ENCODE measurements at regions not wholly inside any gene's neighbourhood (a gene's known extent, or its start where the extent isn't known, plus 50 kb on each side); places are given as distances from the start of the nearest gene placed in this dataset.

DNA sequence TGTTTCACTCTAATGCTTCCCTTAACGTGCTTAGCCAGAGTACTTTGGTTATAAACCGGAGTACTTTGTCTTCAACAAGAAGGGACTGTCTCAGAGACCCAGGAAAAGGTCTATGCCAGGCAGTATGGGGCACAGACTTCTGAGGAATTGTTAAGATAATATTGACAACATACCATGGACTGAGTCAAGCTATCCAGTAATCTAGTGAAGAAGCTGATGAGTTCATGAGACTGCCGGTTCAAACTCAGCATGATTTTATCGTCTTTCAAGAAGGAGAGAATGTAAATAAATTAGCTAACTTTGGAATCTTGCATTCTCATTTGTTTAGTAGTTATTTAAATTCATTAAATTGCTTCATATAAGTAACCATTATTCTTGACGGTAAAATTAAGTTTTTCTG is 546.1 kb downstream of the PPP4R3C start:
- TF ChIP-seq EZH2phosphoT487 (IDR thresholded peaks at IDR 0.05; ENCODE audit: insufficient read depth, low read depth) (no peak), EZH2 (IDR thresholded peaks at IDR 0.05; ENCODE audit: insufficient read depth, poor library complexity, severe bottlenecking) (no peak)

All from GM23248 (cell line).